ENCODE measurements at regions not wholly inside any gene's neighbourhood (a gene's known extent, or its start where the extent isn't known, plus 50 kb on each side); places are given as distances from the start of the nearest gene placed in this dataset.
"Not testable (repeated sequence)": the region's sequence is repeated elsewhere in the genome, so short reads cannot be mapped to it uniquely, and the experiment has no call there.

- no peak for DNase-seq
Measured at GRCh38 chr4:31682796-31683195, 962.6 kb downstream of the PCDH7 start.

DNA sequence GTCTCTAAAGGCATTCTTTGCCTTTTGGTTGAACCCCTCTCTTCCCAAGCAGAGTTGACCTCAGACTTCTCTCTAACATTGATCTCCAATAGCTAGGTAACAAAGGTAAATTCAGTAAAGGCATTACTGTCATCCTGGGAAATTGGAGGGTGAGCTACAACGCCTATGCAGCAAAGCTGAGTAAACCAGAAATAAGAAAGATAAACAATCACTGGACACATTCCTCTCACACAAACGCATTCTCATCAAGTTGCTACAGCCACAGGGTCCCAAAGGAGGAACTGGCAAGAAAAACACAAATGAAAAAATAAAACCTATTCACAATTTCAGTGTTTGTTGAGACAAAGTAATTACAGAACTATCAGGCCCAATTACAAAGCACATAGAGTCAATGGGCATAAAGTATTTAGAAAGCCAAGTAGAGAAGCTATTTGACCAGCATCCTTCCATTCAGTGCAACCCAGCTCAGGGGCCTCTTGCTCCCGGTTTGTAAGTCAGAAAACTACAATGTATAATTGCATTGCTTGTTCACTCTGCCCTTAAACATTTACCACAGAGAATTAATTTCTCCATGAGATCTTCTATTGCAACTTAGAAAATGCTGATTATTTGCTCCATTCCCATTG lies 967.7 kb downstream of the PCDH7 start:
- DNase-seq: no peak

- DNase-seq: no peak
Measured at GRCh38 chr4:31692399-31692940, 972.3 kb downstream of the PCDH7 start.

GRCh38 chr4:31701256-31701655 lies 981.1 kb downstream of the PCDH7 start:
- no peak for DNase-seq

DNA sequence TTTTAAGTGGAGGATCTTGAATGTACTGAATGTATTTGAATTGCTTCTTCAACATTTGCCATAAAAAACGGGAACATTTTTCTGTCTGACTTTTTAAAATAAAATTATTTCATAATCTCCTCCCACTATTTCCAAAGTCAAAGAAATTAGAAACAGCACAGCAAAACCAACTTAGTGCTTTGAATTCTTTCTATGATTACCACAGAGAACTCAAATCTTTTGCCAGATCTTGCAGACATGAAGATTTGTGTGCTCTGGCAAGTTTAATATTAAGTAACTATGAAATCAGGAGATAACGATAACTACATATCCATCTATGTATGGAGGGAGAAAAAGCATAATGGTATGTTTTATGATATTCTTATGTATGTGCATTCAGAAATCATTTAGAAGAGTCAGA lies 982.2 kb downstream of the PCDH7 start:
- no peak for DNase-seq

DNA sequence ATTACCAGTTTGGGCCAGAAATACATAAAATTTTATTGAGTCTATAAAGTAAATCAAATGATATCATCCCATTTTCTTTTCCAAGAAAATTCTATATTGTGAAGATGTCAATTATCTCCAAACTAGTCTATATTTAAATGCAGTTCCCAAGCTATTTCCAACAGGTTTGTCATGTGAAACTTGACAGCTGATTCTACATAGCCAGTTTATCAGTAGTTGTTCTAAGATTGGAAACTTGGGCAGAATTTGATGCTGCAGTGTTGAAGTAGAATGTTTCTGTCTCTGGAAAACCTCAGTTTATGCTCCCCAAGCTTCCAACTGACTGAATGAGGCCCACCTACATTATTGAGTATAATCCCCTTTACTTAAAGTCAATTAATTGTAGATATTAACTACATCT lies 994.1 kb downstream of the PCDH7 start:
- no peak for DNase-seq

- no peak for DNase-seq
Measured at GRCh38 chr4:31715302-31715701, 995.1 kb downstream of the PCDH7 start.

GRCh38 chr4:31727030-31727429 lies 1006.9 kb downstream of the PCDH7 start:
- DNase-seq: no peak

DNA sequence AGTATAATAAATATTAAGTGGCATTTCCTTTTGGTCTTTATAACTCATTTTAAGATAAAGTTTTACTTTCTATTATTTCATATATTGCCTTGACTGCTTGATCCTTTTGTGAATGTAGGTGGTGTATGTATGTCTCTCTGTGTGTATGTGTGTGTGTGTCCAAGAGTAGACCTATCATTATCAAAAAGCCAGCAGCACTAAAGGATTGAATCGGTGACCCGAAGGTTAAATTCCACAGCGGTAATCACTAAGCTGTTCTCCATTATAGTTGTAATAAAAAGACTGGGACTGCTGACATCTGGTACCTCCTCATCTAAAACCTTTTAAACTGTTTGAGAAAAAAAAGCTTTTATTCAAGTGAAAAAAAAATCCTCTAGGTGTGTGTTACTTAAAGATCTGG lies 1014.8 kb downstream of the PCDH7 start:
- DNase-seq: no peak

DNA sequence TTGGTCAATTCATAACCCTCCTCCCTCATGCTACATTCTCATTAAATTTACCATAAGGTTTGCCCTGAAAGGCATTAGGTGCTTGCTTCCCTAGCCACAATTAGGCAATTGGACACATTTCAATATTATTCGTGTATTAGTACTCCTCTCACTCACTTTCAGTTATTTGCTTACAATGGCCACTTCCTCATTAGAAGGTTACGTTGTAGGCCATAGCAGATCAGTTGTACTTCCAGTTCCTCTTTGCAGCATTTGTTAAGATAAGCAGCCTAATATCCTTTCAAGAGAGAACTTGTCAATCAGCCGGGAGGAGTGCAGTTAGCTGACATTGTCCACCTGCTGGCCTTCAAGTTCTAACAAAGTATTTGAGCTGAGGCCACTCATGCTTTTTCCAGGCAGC lies 1017.2 kb downstream of the PCDH7 start:
- DNase-seq: no peak

- DNase-seq: no peak
Measured at GRCh38 chr4:31741326-31741725, 1021.2 kb downstream of the PCDH7 start.

DNA sequence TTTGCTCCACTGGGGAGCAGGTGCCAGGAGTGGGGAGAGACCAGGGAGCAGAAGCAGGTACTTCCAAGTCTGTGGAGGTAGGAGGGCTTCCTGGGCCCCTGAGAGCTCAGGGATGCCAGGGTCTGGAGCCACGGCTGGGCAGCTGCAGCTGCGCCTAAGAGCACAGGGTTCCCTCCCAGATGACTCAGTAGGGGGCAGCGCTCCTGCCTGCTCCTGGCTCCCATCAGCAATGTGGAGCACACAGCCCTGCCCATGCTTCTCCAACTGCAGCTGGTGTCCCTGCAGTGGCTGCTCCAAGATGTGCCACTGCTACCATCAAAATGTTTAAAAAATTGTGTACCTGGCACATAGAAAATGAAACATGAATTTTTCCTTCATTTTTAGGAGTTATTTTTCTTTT lies 1028.2 kb downstream of the PCDH7 start:
- no peak for DNase-seq

DNA sequence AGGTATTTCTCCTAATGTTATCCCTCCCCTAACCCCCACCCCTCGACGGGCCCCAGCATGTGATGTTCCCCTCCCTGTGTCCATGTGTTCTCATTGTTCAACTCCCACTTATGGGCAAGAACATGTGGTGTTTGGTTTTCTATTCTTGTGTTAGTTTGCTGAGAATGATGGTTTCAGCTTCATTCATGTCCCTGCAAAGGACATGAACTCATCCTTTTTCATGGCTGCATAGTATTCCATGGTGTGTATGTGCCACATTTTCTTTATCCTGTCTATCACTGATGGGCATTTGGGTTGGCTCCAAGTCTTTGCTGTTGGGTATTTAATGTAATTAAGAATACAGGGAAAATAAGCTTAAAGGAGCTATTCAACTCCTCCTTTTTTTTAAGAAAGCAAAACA lies 1030.4 kb downstream of the PCDH7 start:
- not testable (repeated sequence) for DNase-seq

- DNase-seq: no peak
Measured at GRCh38 chr4:31755751-31756150, 1035.6 kb downstream of the PCDH7 start.

DNA sequence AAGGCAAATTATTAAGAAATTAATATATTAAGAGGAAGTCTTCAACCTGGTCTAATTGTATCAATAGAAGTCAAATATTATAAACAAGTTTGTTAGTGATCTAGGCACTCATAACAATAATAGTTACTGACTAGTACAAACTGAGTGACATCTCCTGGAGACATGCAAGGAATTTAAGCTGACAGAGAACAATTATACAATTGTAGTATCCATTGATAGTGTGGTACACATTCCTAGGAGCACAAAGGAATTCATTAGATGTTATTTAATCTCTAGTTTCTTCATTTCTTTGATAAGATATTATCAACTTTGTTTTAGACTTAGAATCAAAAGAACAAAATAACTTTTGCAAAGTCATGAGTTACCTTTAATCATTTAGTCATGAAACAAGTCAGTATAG lies 1048.6 kb downstream of the PCDH7 start:
- DNase-seq: no peak

DNA sequence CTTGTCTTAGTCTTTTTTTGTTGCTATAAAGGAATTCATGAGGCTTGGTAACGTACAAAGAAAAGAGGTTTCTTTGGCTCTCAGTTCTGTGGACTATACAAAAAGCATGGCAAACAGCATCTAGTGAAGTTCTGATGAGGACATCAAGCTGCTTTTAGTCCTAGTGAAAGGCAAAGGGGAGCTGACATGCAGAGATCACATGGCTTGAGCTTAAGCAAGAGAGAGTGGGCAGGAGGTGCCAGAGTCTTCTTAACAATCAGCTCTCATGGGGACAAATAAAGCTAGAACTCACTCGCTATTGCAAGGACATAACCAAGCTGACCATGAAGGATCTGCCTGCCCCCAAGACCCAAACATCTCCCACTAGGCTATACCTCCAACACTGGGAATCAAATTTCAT lies 1063.1 kb downstream of the PCDH7 start:
- DNase-seq: no peak

DNA sequence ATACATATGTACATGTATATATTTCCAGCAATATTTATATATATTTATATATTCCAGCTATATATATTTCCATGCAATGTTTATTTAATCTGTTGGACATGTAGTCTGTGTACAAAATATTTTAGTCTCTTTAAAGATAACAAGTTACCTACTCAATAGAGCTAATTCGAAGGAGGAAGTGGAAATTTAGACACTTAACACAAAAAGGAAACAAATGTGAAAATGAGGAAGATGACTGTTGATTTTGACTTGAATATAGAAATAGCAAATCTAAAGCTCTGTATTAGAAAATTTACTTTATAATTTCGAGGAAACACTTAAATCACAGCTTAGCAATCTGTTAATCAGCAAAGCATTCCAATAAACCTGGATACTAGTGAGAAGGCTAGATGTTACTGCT lies 1064.4 kb downstream of the PCDH7 start:
- DNase-seq: no peak

GRCh38 chr4:31787701-31788100 lies 1067.5 kb downstream of the PCDH7 start:
- no peak for DNase-seq

- no peak for DNase-seq
Measured at GRCh38 chr4:31788676-31789075, 1068.5 kb downstream of the PCDH7 start.

DNA sequence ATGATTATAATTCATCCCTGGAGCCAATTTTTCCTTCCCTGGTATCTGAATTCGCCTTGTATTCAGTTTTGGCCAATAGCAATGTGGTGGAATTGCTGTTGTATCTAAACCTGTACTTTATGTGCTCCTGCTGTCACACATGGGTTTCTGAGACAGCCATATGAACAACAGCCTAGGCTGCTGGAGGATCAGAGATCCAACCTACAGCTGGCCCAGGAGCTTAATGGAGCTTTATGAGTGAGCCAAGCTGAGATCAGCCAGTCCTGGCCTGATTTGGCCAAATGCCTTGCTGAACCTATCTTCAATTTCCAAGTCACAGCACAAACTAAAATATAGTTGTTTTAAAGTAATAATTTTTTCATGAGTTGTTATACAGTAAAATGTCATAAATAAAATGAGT lies 1071.5 kb downstream of the PCDH7 start:
- DNase-seq: no peak

DNA sequence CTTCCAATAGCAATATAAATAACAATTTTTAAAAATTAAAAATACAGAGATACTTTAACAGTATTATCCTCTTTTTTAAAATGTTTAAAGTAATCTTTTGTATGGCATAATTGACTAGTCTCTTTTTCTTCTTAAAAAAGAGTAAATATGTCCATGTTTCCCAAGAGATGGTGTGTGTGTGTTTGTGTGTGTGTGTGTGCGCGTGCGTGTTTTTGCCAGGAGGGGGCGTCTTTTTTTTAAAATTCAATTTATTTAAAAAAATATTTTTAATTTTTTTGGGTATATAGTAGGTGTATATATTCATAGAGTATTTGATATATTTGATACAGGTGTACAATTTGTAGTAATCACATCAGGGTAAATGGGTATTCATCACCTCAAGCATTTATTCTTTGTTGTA lies 1073.7 kb downstream of the PCDH7 start:
- DNase-seq: no peak

DNA sequence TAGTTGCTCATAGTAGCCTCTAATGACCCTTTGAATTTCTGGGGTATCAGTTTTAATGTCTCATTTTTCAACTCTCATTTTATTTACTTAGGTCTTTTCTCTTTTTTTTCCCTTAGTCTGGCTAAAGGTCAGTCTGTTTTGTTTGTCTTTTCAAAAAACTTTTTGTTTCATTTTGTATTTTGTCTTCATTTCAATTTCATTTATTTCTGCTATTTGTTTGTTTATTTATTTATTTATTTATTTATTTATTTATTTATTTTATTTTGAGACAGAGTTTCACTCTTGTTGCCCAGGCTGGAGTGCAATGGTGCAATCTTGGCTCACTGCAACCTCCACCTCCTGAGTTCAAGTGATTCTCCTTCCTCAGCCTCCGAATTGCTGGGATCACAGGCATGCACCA lies 1076.9 kb downstream of the PCDH7 start:
- DNase-seq: not testable (repeated sequence)

GRCh38 chr4:31803526-31804195 lies 1083.5 kb downstream of the PCDH7 start:
- DNase-seq: no peak

DNA sequence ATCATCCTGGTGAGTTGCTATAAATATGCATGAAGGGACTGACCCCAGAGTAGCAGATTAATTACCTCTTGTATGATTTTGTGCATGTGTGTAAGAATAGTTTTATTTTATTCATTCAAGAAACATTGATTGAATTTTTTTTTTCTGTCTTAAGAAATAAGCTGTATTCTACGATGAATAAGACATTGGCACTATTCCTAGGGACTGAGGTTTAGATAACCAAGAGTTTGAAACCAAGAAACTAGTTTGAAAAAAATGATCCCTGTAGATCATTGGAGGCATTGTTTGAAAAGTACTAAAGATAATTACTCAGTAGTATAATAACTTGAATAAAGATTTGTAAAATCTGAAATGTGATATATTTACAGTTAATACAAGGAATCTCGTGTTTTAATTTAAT lies 1086.9 kb downstream of the PCDH7 start:
- DNase-seq: no peak

GRCh38 chr4:31844350-31844749 lies 1124.2 kb downstream of the PCDH7 start:
- DNase-seq: no peak

Data from NCI-H1048 (cell line).